DOHH2 (cell line): ENCODE measurements at regions not wholly inside any gene's neighbourhood (a gene's known extent, or its start where the extent isn't known, plus 50 kb on each side); places are given as distances from the start of the nearest gene placed in this dataset.

ENCODE experiments used
- H3F3A ChIP-seq: fragments of 200-600 bp; sonication (generic), shearing (Covaris generic); 2 replicates; pipeline ENCODE4 v1.6.0; 2016; ENCODE audit warnings: antibody characterized with exemption, mild to moderate bottlenecking; ENCODE audit not compliant: control insufficient read depth, insufficient read depth
- H3K27ac ChIP-seq: fragments of 200-600 bp; sonication (generic); 2 replicates; pipeline ENCODE4 v1.5.1; 2014; ENCODE audit warnings: low read depth, mild to moderate bottlenecking, low read length, moderate library complexity
- H3K27me3 ChIP-seq: fragments of 200-600 bp; sonication (generic); 2 replicates; pipeline ENCODE4 v1.6.1; 2014; ENCODE audit warnings: mild to moderate bottlenecking, low read length, mixed read lengths; ENCODE audit not compliant: control insufficient read depth
- H3K36me3 ChIP-seq: fragments of 200-600 bp; sonication (generic); 2 replicates; pipeline ENCODE4 v1.6.1; 2014; ENCODE audit warnings: mild to moderate bottlenecking, low read length, moderate library complexity, mixed read lengths; ENCODE audit not compliant: control insufficient read depth
- H3K4me1 ChIP-seq: fragments of 200-600 bp; sonication (generic); 2 replicates; pipeline ENCODE4 v1.6.1; 2014; ENCODE audit warnings: mild to moderate bottlenecking, low read length, mixed read lengths; ENCODE audit not compliant: control insufficient read depth
- H3K4me2 ChIP-seq: fragments of 200-600 bp; sonication (generic); 2 replicates; pipeline ENCODE4 v1.6.0; 2014; ENCODE audit warnings: mild to moderate bottlenecking, low read length, moderate library complexity
- H3K4me3 ChIP-seq: fragments of 200-600 bp; sonication (generic); 2 replicates; pipeline ENCODE4 v1.5.1; 2014; ENCODE audit warnings: mild to moderate bottlenecking, low read length, mixed read lengths
- H3K79me2 ChIP-seq: fragments of 200-600 bp; sonication (generic); 2 replicates; pipeline ENCODE4 v1.6.1; 2014; ENCODE audit warnings: mild to moderate bottlenecking, low read length, mixed read lengths; ENCODE audit not compliant: control insufficient read depth
- H3K9me2 ChIP-seq: fragments of 200-600 bp; sonication (generic); replicated peaks from 2 replicates; pipeline ENCODE4 v1.6.1; 2014; ENCODE audit warnings: mild to moderate bottlenecking, low read length, mixed read lengths; ENCODE audit not compliant: control insufficient read depth
- H3K9me3 ChIP-seq: fragments of 200-600 bp; sonication (generic); 2 replicates; pipeline ENCODE4 v1.6.1; 2014; ENCODE audit warnings: antibody characterized with exemption, low read length, mixed read lengths; ENCODE audit not compliant: control insufficient read depth, insufficient read depth
- H4K20me1 ChIP-seq: fragments of 200-600 bp; sonication (generic); 2 replicates; pipeline ENCODE4 v1.6.0; 2014; ENCODE audit warnings: low read depth, mild to moderate bottlenecking, antibody characterized with exemption, low read length, moderate library complexity; ENCODE audit not compliant: control insufficient read depth, insufficient read depth
- EZH2phosphoT487 ChIP-seq: fragments of 200-600 bp; sonication (generic); IDR thresholded peaks from 2 replicates; pipeline ENCODE4 v1.6.1; 2017; ENCODE audit warnings: borderline replicate concordance, mild to moderate bottlenecking, antibody characterized with exemption, low read length, moderate library complexity, mixed read lengths
- TF ChIP-seq, protein P1 (sequence below): fragments of 200-600 bp; sonication (generic); IDR thresholded peaks from one replicate; pipeline ENCODE4 v1.5.1; 2014; ENCODE audit warnings: antibody characterized with exemption, mild to moderate bottlenecking, low read depth, low read length; ENCODE audit not compliant: poor library complexity, severe bottlenecking

DNA sequence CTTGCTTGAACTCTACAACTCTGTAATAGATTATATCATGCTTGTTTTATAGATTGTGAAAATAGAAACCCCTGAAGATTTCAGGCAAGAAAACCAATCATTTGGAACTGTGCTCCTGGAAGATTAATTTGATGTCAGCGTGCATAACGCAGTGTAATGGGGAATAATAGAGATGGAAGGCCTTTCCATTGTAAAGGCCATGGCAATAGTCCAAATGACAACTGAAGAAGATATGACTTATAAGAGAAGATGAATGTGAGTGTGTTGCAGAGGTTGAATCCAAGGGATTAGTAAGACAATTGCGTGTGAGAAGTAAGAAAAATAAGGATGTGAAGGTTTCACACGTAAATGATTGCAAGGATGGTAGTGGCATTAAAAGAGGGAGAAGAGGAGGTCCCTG lies 285.0 kb downstream of the DUSP10 start:
- H4K20me1 ChIP-seq = no peaks in the 10 kb centered on the region
- TF ChIP-seq, protein P1, sequence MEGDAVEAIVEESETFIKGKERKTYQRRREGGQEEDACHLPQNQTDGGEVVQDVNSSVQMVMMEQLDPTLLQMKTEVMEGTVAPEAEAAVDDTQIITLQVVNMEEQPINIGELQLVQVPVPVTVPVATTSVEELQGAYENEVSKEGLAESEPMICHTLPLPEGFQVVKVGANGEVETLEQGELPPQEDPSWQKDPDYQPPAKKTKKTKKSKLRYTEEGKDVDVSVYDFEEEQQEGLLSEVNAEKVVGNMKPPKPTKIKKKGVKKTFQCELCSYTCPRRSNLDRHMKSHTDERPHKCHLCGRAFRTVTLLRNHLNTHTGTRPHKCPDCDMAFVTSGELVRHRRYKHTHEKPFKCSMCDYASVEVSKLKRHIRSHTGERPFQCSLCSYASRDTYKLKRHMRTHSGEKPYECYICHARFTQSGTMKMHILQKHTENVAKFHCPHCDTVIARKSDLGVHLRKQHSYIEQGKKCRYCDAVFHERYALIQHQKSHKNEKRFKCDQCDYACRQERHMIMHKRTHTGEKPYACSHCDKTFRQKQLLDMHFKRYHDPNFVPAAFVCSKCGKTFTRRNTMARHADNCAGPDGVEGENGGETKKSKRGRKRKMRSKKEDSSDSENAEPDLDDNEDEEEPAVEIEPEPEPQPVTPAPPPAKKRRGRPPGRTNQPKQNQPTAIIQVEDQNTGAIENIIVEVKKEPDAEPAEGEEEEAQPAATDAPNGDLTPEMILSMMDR = no peak
- no peak for TF ChIP-seq EZH2phosphoT487
- no peak overlapping the region for H3K4me3 ChIP-seq
- 0 out of 2 replicates have a peak, but pooled peaks cover 2% of the 10 kb centered on the region for H3K27me3 ChIP-seq
- H3K4me2 ChIP-seq = no peak overlapping the region
- H3K79me2 ChIP-seq = no peaks in the 10 kb centered on the region
- no peaks in the 10 kb centered on the region for H3K9me2 ChIP-seq
- H3K4me1 ChIP-seq = no peaks in the 10 kb centered on the region
- no peaks in the 10 kb centered on the region for H3F3A ChIP-seq
- no peak overlapping the region for H3K27ac ChIP-seq
- H3K36me3 ChIP-seq = no peaks in the 10 kb centered on the region
- no peaks in the 10 kb centered on the region for H3K9me3 ChIP-seq

DNA sequence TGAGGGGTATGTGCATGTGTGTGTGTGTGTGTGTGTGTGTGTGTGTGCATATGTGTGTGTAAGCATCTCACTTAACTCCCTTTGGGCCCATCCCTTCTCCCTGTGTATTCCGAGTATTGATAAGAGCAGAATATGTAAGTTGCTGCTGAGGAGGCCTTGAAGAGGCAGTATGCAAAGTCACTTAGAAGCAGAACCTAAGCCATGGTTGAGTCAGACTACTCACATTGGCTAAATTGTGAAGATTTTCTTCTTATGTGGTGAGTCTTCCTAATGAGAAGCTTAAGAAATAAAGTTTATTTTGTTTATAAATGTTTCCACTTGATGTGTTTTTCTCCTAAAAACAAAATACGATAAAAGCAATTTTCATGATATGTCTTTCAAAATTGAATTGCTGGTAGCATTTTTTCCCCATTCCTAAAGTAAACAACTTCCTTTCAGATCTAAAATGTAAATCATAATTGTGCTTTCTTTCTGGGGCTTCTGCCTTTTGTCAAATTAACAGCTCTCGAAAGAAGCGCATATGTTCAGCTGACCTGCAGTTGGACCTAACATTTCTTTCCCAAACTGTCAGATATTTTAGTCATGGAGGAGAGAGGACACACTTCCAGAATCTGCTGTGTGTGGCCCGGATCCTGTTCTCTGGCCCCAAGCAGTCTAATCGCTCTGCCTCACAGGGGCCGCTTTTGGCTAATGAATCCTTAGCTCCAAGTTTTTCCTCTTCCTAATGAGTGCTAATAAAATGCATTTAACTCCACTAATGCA lies 284.0 kb downstream of the DUSP10 start:
- H3K4me3 ChIP-seq = no peak overlapping the region
- H3K9me2 ChIP-seq = no peaks in the 10 kb centered on the region
- TF ChIP-seq, protein P1 = no peak
- TF ChIP-seq EZH2phosphoT487 = no peak
- no peak overlapping the region for H3K27ac ChIP-seq
- H3K27me3 ChIP-seq = 0 out of 2 replicates have a peak, but pooled peaks cover 2% of the 10 kb centered on the region
- H3K79me2 ChIP-seq = no peaks in the 10 kb centered on the region
- no peaks in the 10 kb centered on the region for H4K20me1 ChIP-seq
- H3K36me3 ChIP-seq = no peaks in the 10 kb centered on the region
- no peaks in the 10 kb centered on the region for H3K9me3 ChIP-seq
- no peaks in the 10 kb centered on the region for H3F3A ChIP-seq
- H3K4me1 ChIP-seq = no peaks in the 10 kb centered on the region
- H3K4me2 ChIP-seq = no peak overlapping the region

DNA sequence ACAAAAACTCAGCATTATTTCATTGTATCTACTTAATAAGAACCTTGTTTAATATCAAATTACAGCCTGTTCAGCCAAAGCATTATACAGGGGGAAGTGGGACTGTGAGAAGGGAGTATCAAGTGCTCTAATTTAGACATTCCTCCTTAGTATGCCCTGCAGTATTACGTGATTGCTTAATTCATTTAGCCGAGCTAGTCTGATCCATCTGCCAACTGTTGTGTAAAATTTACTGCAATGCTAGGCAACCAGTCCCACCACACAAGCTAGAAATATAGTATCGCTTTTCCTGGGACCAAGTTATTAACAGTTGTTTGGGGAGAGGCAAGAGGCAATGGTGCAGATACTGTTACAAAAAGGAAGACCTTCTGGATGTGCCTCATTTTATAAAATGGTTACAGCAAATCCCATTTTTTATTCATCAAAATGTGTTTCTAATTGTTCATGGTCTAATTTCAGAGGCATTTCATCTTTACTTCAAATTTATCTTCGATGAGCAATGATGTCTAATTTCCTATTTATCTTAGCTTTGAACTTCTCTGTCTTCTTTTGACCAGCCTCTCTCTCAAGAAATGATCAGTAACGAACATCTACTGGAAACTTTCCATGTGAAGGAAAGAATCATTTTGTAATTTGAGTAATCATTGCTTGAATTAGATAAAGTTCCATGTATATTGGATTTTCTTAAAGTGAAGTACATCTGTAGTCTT lies 283.3 kb downstream of the DUSP10 start:
- TF ChIP-seq, protein P1 = no peak
- TF ChIP-seq EZH2phosphoT487 = no peak
- Histone ChIP-seq H3K4me3 (no peak overlapping the region), H3K36me3 (no peaks in the 10 kb centered on the region), H4K20me1 (no peaks in the 10 kb centered on the region), H3K27ac (no peak overlapping the region), H3K4me2 (no peak overlapping the region), H3K9me2 (no peaks in the 10 kb centered on the region), H3K4me1 (no peaks in the 10 kb centered on the region), H3K27me3 (0 out of 2 replicates have a peak, but pooled peaks cover 2% of the 10 kb centered on the region), H3F3A (no peaks in the 10 kb centered on the region), H3K79me2 (no peaks in the 10 kb centered on the region), H3K9me3 (no peaks in the 10 kb centered on the region)
